ENCODE measurements at regions not wholly inside any gene's neighbourhood (a gene's known extent, or its start where the extent isn't known, plus 50 kb on each side); places are given as distances from the start of the nearest gene placed in this dataset.
"Not testable (repeated sequence)": the region's sequence is repeated elsewhere in the genome, so short reads cannot be mapped to it uniquely, and the experiment has no call there.

DNA sequence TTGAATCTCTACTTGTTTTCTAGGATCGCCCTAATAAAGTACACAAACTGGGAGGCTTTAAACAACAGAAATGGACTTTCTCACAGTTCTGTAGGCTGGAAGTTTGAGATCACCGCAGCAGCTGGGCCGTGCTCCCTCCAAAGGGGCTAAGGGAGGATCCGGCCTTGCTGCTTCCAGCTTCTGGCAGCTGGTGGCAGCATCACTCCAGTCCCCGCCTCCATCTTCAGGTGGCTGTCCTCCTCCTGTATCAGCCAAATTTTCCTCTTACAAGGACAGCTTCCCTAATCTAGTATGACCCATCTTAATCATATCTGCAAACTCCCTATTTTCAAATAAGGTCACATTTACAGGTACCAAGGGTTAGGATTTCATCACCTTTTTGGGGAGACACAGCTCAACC is 120.5 kb downstream of the MRPL57 start:
- H3K27me3 ChIP-seq; DNase-seq (ENCODE audit: low spot score in 2 of 2); H3K36me3 ChIP-seq; H3K9me3 ChIP-seq; H3K4me3 ChIP-seq: not testable (repeated sequence)
- WGBS = 20% methylated on average over 5 of the region's 5 CpGs
- peak overlapping the region; percentile 84 for H3K27ac ChIP-seq
- peaks cover 24% of the 10 kb centered on the region for H3K4me1 ChIP-seq
- TF ChIP-seq, protein P1, sequence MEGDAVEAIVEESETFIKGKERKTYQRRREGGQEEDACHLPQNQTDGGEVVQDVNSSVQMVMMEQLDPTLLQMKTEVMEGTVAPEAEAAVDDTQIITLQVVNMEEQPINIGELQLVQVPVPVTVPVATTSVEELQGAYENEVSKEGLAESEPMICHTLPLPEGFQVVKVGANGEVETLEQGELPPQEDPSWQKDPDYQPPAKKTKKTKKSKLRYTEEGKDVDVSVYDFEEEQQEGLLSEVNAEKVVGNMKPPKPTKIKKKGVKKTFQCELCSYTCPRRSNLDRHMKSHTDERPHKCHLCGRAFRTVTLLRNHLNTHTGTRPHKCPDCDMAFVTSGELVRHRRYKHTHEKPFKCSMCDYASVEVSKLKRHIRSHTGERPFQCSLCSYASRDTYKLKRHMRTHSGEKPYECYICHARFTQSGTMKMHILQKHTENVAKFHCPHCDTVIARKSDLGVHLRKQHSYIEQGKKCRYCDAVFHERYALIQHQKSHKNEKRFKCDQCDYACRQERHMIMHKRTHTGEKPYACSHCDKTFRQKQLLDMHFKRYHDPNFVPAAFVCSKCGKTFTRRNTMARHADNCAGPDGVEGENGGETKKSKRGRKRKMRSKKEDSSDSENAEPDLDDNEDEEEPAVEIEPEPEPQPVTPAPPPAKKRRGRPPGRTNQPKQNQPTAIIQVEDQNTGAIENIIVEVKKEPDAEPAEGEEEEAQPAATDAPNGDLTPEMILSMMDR (IDR thresholded peaks at IDR 0.05) = peak in 1 of 2 donors; percentile 35

- no peak for TF ChIP-seq POLR2AphosphoS5 (IDR thresholded peaks at IDR 0.05)
- no peak for TF ChIP-seq EP300 (IDR thresholded peaks at IDR 0.05)
- TF ChIP-seq POLR2A (IDR thresholded peaks at IDR 0.05) = no peak
- TF ChIP-seq, protein P1 (IDR thresholded peaks at IDR 0.05) = no peak
- no peak for DNase-seq (ENCODE audit: low spot score in 2 of 2)
- H3K36me3 ChIP-seq = no peaks in the 10 kb centered on the region
- WGBS = 73% methylated on average over 2 of the region's 2 CpGs
- H3K4me1 ChIP-seq = peaks cover 24% of the 10 kb centered on the region
- H3K4me3 ChIP-seq = peak overlapping the region; percentile 87
- no peaks in the 10 kb centered on the region for H3K27me3 ChIP-seq
- no peaks in the 10 kb centered on the region for H3K9me3 ChIP-seq
- H3K27ac ChIP-seq = peak overlapping the region; percentile 84
Observed at GRCh38 chr13:21297447-21297846, 121.0 kb downstream of the MRPL57 start.

GRCh38 chr13:21297914-21298831 is 121.7 kb downstream of the MRPL57 start:
- H3K27ac ChIP-seq = peak overlapping the region; percentile 84
- WGBS = 1% methylated on average over 59 of the region's 74 CpGs
- peaks cover 24% of the 10 kb centered on the region for H3K4me1 ChIP-seq
- TF ChIP-seq, protein P1 (IDR thresholded peaks at IDR 0.05) = peak; percentile 75 to 93
- TF ChIP-seq POLR2AphosphoS5 (IDR thresholded peaks at IDR 0.05) (peak in 1 of 3 donors; percentile 61), EP300 (IDR thresholded peaks at IDR 0.05) (no peak), POLR2A (IDR thresholded peaks at IDR 0.05) (peak in 1 of 2 donors; percentile 14)
- H3K9me3 ChIP-seq = no peaks in the 10 kb centered on the region
- H3K4me3 ChIP-seq = peak overlapping the region; percentile 87
- H3K36me3 ChIP-seq = peaks cover 2% of the 10 kb centered on the region
- DNase-seq (ENCODE audit: low spot score in 2 of 2) = peak; percentile 86 to 88
- no peaks in the 10 kb centered on the region for H3K27me3 ChIP-seq

DNA sequence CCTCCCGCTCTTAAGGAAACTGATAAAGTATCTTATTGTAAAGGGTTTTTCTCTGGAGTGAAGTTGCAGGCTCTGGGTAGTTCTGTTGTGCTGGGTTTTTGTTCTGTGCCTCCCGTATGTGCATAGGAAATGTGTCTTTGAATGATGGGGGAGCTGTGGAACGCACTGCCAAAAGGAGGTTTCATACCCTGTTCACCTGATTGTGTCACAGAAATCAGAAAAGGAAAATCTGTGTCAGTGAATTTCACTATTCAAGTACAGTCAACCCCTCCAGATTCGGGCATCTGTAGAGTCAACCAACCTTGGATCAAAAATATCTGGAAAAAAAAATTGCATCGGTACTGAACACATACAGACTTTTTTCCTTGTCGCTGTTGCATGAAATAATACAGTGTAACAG is 127.8 kb downstream of the MRPL57 start:
- TF ChIP-seq POLR2A (IDR thresholded peaks at IDR 0.05) (no peak), EP300 (IDR thresholded peaks at IDR 0.05) (no peak), POLR2AphosphoS5 (IDR thresholded peaks at IDR 0.05) (no peak)
- TF ChIP-seq, protein P1 (IDR thresholded peaks at IDR 0.05) = no peak
- DNase-seq (ENCODE audit: low spot score in 2 of 2) = no peak
- Histone ChIP-seq H3K27ac (no peak overlapping the region), H3K4me1 (peaks cover 5% of the 10 kb centered on the region), H3K27me3 (no peaks in the 10 kb centered on the region), H3K4me3 (no peak overlapping the region), H3K9me3 (no peaks in the 10 kb centered on the region), H3K36me3 (peaks cover 7% of the 10 kb centered on the region)
- 96% methylated on average over 6 of the region's 6 CpGs for WGBS

- DNase-seq (ENCODE audit: low spot score in 2 of 2) = not testable (repeated sequence)
Observed at GRCh38 chr13:21306300-21307073, 130.0 kb downstream of the MRPL57 start.

GRCh38 chr13:21307158-21307557 is 130.7 kb downstream of the MRPL57 start:
- not testable (repeated sequence) for H3K9me3 ChIP-seq; H3K4me1 ChIP-seq; H3K27ac ChIP-seq; H3K36me3 ChIP-seq; H3K27me3 ChIP-seq; DNase-seq (ENCODE audit: low spot score in 2 of 2); H3K4me3 ChIP-seq
- WGBS = 98% methylated on average over 9 of the region's 12 CpGs

More at GRCh38 chr13:21306300-21307073, 130.0 kb downstream of the MRPL57 start:
- not testable (repeated sequence) for H3K9me3 ChIP-seq, H3K4me1 ChIP-seq, H3K4me3 ChIP-seq, H3K27me3 ChIP-seq, H3K36me3 ChIP-seq, H3K27ac ChIP-seq
- 88% methylated on average over 11 of the region's 12 CpGs for WGBS
